Mesenchymal stem cell (in vitro differentiated cells and primary cell): ENCODE measurements at regions not wholly inside any gene's neighbourhood (a gene's known extent, or its start where the extent isn't known, plus 50 kb on each side); places are given as distances from the start of the nearest gene placed in this dataset.

Source experiments
- DNase-seq: peaks from one replicate; pipeline ENCODE4 v3.0.0-alpha.2; 2013
- H2AFZ ChIP-seq: one replicate; pipeline ENCODE4 v1.6.1; 2013; ENCODE audit warnings: low read depth, mild to moderate bottlenecking, control low read depth, inconsistent platforms, low read length, moderate library complexity
- H2AK5ac ChIP-seq: 2 replicates; pipeline ENCODE4 v1.6.1; 2013; ENCODE audit warnings: low read length, moderate library complexity, mild to moderate bottlenecking, inconsistent platforms; ENCODE audit not compliant: severe bottlenecking
- H2BK120ac ChIP-seq: one replicate; pipeline ENCODE4 v1.6.1; 2013; ENCODE audit warnings: low read depth, mild to moderate bottlenecking, inconsistent platforms, low read length, moderate library complexity
- H2BK12ac ChIP-seq, 2 experiments: one replicate each; pipeline ENCODE4 v1.6.1; 2013; ENCODE audit warnings: inconsistent platforms in 2 of 2, low read length in 2 of 2, mild to moderate bottlenecking in 2 of 2, moderate library complexity in 2 of 2, control low read depth in 1 of 2
- H2BK15ac ChIP-seq: one replicate; pipeline ENCODE4 v1.6.1; 2013; ENCODE audit warnings: mild to moderate bottlenecking, low read depth, inconsistent platforms; ENCODE audit not compliant: poor library complexity, severe bottlenecking
- H2BK5ac ChIP-seq: 2 replicates; pipeline ENCODE4 v1.6.1; 2013; ENCODE audit warnings: low read depth, mild to moderate bottlenecking, low read length, control low read depth, inconsistent platforms; ENCODE audit not compliant: poor library complexity, severe bottlenecking
- H3K14ac ChIP-seq, 2 experiments: one replicate each; pipeline ENCODE4 v1.6.1; 2013; ENCODE audit warnings: inconsistent platforms in 2 of 2, low read length in 2 of 2, control low read depth in 1 of 2, mild to moderate bottlenecking in 1 of 2, moderate library complexity in 1 of 2
- H3K18ac ChIP-seq, 2 experiments: one replicate each; pipeline ENCODE4 v1.6.1; 2013; ENCODE audit warnings: inconsistent platforms in 2 of 2, low read length in 2 of 2, control low read depth in 1 of 2, low read depth in 1 of 2, mild to moderate bottlenecking in 1 of 2
- H3K23ac ChIP-seq, 2 experiments: one replicate each; pipeline ENCODE4 v1.6.1; 2013; ENCODE audit warnings: inconsistent platforms in 2 of 2, low read length in 2 of 2, mild to moderate bottlenecking in 2 of 2, moderate library complexity in 2 of 2, control low read depth in 1 of 2
- H3K27ac ChIP-seq: 2 replicates; pipeline ENCODE4 v1.5.1; 2013; ENCODE audit warnings: mild to moderate bottlenecking, moderate library complexity, low read length, control low read depth, inconsistent platforms; ENCODE audit not compliant: poor library complexity, severe bottlenecking
- H3K27me3 ChIP-seq, 2 experiments: 2 replicates each; pipeline versions ENCODE4 v1.6.1 to v1.7.0; 2013; ENCODE audit warnings: low read length in 2 of 2, mild to moderate bottlenecking in 2 of 2, moderate library complexity in 2 of 2, control low read depth in 1 of 2, inconsistent platforms in 1 of 2; ENCODE audit not compliant: control insufficient read depth in 1 of 2, insufficient read depth in 1 of 2
- H3K36me3 ChIP-seq, 2 experiments: 2 replicates each; pipeline versions ENCODE4 v1.6.1 to v1.7.0; 2013; ENCODE audit warnings: low read length in 2 of 2, control low read depth in 1 of 2, inconsistent platforms in 1 of 2, low read depth in 1 of 2, mild to moderate bottlenecking in 1 of 2; ENCODE audit not compliant: insufficient read depth in 2 of 2, control insufficient read depth in 1 of 2
- H3K4ac ChIP-seq, 2 experiments: one replicate each; pipeline ENCODE4 v1.6.1; 2013; ENCODE audit warnings: inconsistent platforms in 2 of 2, low read length in 2 of 2, mild to moderate bottlenecking in 2 of 2, moderate library complexity in 2 of 2, control low read depth in 1 of 2, low read depth in 1 of 2
- H3K4me1 ChIP-seq: 2 replicates; pipeline ENCODE4 v1.6.1; 2013; ENCODE audit warnings: low read depth, low read length, control low read depth; ENCODE audit not compliant: control insufficient read depth, insufficient read depth
- H3K4me2 ChIP-seq: 2 replicates; pipeline ENCODE4 v1.6.1; 2013; ENCODE audit warnings: low read length, mild to moderate bottlenecking, inconsistent platforms; ENCODE audit not compliant: poor library complexity, severe bottlenecking
- H3K4me3 ChIP-seq, 2 experiments: 2 replicates each; pipeline versions ENCODE4 v1.5.1 to v1.7.0; 2013; ENCODE audit warnings: low read length in 2 of 2, mild to moderate bottlenecking in 2 of 2, control low read depth in 1 of 2, low read depth in 1 of 2; ENCODE audit not compliant: insufficient read depth in 1 of 2
- H3K79me1 ChIP-seq: replicated peaks from 2 replicates; pipeline ENCODE4 v1.6.1; 2013; ENCODE audit warnings: mild to moderate bottlenecking, control low read depth, low read length, inconsistent platforms; ENCODE audit not compliant: poor library complexity, severe bottlenecking
- H3K9ac ChIP-seq: 2 replicates; pipeline ENCODE4 v1.7.0; 2013; ENCODE audit warnings: mild to moderate bottlenecking, low read length, moderate library complexity
- H3K9me3 ChIP-seq: 2 replicates; pipeline ENCODE4 v1.7.0; 2013; ENCODE audit warnings: mild to moderate bottlenecking, low read length; ENCODE audit not compliant: control insufficient read depth
- H4K8ac ChIP-seq: one replicate; pipeline ENCODE4 v1.6.1; 2013; ENCODE audit warnings: inconsistent platforms, mild to moderate bottlenecking, low read length, moderate library complexity
- H4K91ac ChIP-seq: one replicate; pipeline ENCODE4 v1.6.1; 2013; ENCODE audit warnings: mild to moderate bottlenecking, low read length, inconsistent platforms
- WGBS: methylation state at CpG from one replicate; pipeline ENCODE4 v1.1.7; 2013; ENCODE audit warnings: mixed read lengths; 5-methylcytosine and 5-hydroxymethylcytosine counted together

- H3K4me3 ChIP-seq = no peak overlapping the region
- H2BK15ac ChIP-seq = no peak overlapping the region
- no peak overlapping the region for H4K8ac ChIP-seq
- H3K4me1 ChIP-seq = no peaks in the 10 kb centered on the region
- no peak overlapping the region for H2BK120ac ChIP-seq
- no peak for DNase-seq
- H3K9ac ChIP-seq = no peak overlapping the region
- H3K23ac ChIP-seq = no peak overlapping the region
- no peaks in the 10 kb centered on the region for H3K79me1 ChIP-seq
- no peak overlapping the region for H2AFZ ChIP-seq
- H3K14ac ChIP-seq = no peak overlapping the region
- no peaks in the 10 kb centered on the region for H3K36me3 ChIP-seq
- H2AK5ac ChIP-seq = no peak overlapping the region
- no peaks in the 10 kb centered on the region for H3K9me3 ChIP-seq
- no peak overlapping the region for H3K4ac ChIP-seq
- H3K27ac ChIP-seq = no peak overlapping the region
- H2BK12ac ChIP-seq = no peak overlapping the region
- 71% methylated on average over 8 of the region's 8 CpGs for WGBS
- no peak overlapping the region for H4K91ac ChIP-seq
- no peak overlapping the region for H3K18ac ChIP-seq
- H2BK5ac ChIP-seq = no peak overlapping the region
- no peak overlapping the region for H3K4me2 ChIP-seq
- H3K27me3 ChIP-seq = peaks cover 0 to 2% of the 10 kb centered on the region in 2 experiments
These were observed 234.8 kb upstream of the RAB6C start for GRCh38 chr2:129744649-129745048.

GRCh38 chr2:129747500-129748125 is 231.9 kb upstream of the RAB6C start:
- H2AFZ ChIP-seq = no peak overlapping the region
- no peak overlapping the region for H2AK5ac ChIP-seq
- H3K18ac ChIP-seq = no peak overlapping the region
- no peaks in the 10 kb centered on the region for H3K79me1 ChIP-seq
- no peak overlapping the region for H3K4me3 ChIP-seq
- H4K91ac ChIP-seq = no peak overlapping the region
- H3K27me3 ChIP-seq = peaks cover 0 to 2% of the 10 kb centered on the region in 2 experiments
- DNase-seq = no peak
- WGBS = 86% methylated on average over 6 of the region's 6 CpGs
- no peaks in the 10 kb centered on the region for H3K36me3 ChIP-seq
- no peak overlapping the region for H2BK120ac ChIP-seq
- no peaks in the 10 kb centered on the region for H3K4me1 ChIP-seq
- no peak overlapping the region for H3K27ac ChIP-seq
- no peak overlapping the region for H2BK12ac ChIP-seq
- no peak overlapping the region for H3K4ac ChIP-seq
- no peak overlapping the region for H2BK15ac ChIP-seq
- H3K14ac ChIP-seq = no peak overlapping the region
- no peak overlapping the region for H3K4me2 ChIP-seq
- H3K23ac ChIP-seq = no peak overlapping the region
- no peak overlapping the region for H2BK5ac ChIP-seq
- H4K8ac ChIP-seq = no peak overlapping the region
- no peak overlapping the region for H3K9ac ChIP-seq
- H3K9me3 ChIP-seq = peaks cover 4% of the 10 kb centered on the region

- Histone ChIP-seq H3K4me2 (no peak overlapping the region), H3K4me3 (no peak overlapping the region), H2BK120ac (no peak overlapping the region), H3K9me3 (peaks cover 4% of the 10 kb centered on the region), H3K36me3 (no peaks in the 10 kb centered on the region), H3K27ac (no peak overlapping the region), H3K9ac (no peak overlapping the region), H3K14ac (no peak overlapping the region), H2AFZ (no peak overlapping the region), H3K4ac (no peak overlapping the region), H3K18ac (no peak overlapping the region), H3K27me3 (peaks cover 0 to 2% of the 10 kb centered on the region in 2 experiments), H2BK15ac (no peak overlapping the region), H2BK5ac (no peak overlapping the region), H3K23ac (no peak overlapping the region), H3K4me1 (no peaks in the 10 kb centered on the region), H3K79me1 (no peaks in the 10 kb centered on the region), H4K8ac (no peak overlapping the region), H4K91ac (no peak overlapping the region), H2AK5ac (no peak overlapping the region), H2BK12ac (no peak overlapping the region)
- DNase-seq = no peak
- WGBS = 61% methylated on average over 5 of the region's 5 CpGs
These were observed 231.2 kb upstream of the RAB6C start for GRCh38 chr2:129748250-129748649.

GRCh38 chr2:129748653-129749052 is 230.8 kb upstream of the RAB6C start:
- 49% methylated on average over 6 of the region's 6 CpGs for WGBS
- no peak overlapping the region for H3K4me2 ChIP-seq

More at GRCh38 chr2:129748653-129749052, 230.8 kb upstream of the RAB6C start:
- Histone ChIP-seq H3K79me1 (no peaks in the 10 kb centered on the region), H4K91ac (no peak overlapping the region), H3K27me3 (peaks cover 0 to 2% of the 10 kb centered on the region in 2 experiments), H2BK5ac (no peak overlapping the region), H2AK5ac (no peak overlapping the region), H3K4me3 (no peak overlapping the region), H2BK12ac (no peak overlapping the region), H3K23ac (no peak overlapping the region), H3K36me3 (no peaks in the 10 kb centered on the region), H3K4me1 (no peaks in the 10 kb centered on the region), H3K14ac (no peak overlapping the region), H4K8ac (no peak overlapping the region), H3K18ac (no peak overlapping the region), H3K27ac (no peak overlapping the region), H3K9ac (no peak overlapping the region), H3K4ac (no peak overlapping the region), H2BK15ac (no peak overlapping the region), H3K9me3 (peaks cover 4% of the 10 kb centered on the region), H2BK120ac (no peak overlapping the region), H2AFZ (no peak overlapping the region)
- no peak for DNase-seq
